DMS153 treated with DMSO at 0.1 percent for 48 hours (cell line): ENCODE measurements at regions not wholly inside any gene's neighbourhood (a gene's known extent, or its start where the extent isn't known, plus 50 kb on each side); places are given as distances from the start of the nearest gene placed in this dataset.
A peak's percentile ranks its signal among the peaks of the same experiment; 100 is the strongest.

Source experiments
- DNase-seq: peaks from one replicate; lab custom pipeline; 2025; ENCODE audit not compliant: unreplicated experiment; lab: John Stamatoyannopoulos, UW

GRCh38 chr7:36802459-36803135 lies 78.3 kb upstream of the AOAH start:
- no peak for DNase-seq

- DNase-seq: no peak
These were observed 72.7 kb upstream of the AOAH start for GRCh38 chr7:36796850-36797536.

GRCh38 chr7:36795451-36796021 lies 71.2 kb upstream of the AOAH start:
- DNase-seq: no peak

- peak; percentile 29 for DNase-seq
These were observed 70.4 kb upstream of the AOAH start for GRCh38 chr7:36794689-36795088.

GRCh38 chr7:36792421-36792820 lies 68.1 kb upstream of the AOAH start:
- no peak for DNase-seq

- DNase-seq: no peak
These were observed 66.1 kb upstream of the AOAH start for GRCh38 chr7:36790311-36790787.

- no peak for DNase-seq
These were observed 64.7 kb upstream of the AOAH start for GRCh38 chr7:36788825-36789470.

GRCh38 chr7:36787933-36788378 lies 63.7 kb upstream of the AOAH start:
- DNase-seq: no peak

GRCh38 chr7:36784991-36785940 lies 61.0 kb upstream of the AOAH start:
- no peak for DNase-seq

GRCh38 chr7:36781011-36781738 lies 56.9 kb upstream of the AOAH start:
- no peak for DNase-seq

GRCh38 chr7:36777855-36778254 lies 53.6 kb upstream of the AOAH start:
- no peak for DNase-seq

GRCh38 chr7:36777062-36777461 lies 52.8 kb upstream of the AOAH start:
- no peak for DNase-seq

- DNase-seq: no peak
These were observed 51.4 kb upstream of the AOAH start for GRCh38 chr7:36775676-36776075.

GRCh38 chr7:36775061-36775620 lies 50.8 kb upstream of the AOAH start:
- no peak for DNase-seq
